ENCODE measurements at regions not wholly inside any gene's neighbourhood (a gene's known extent, or its start where the extent isn't known, plus 50 kb on each side); places are given as distances from the start of the nearest gene placed in this dataset.

- TF ChIP-seq, protein P1, sequence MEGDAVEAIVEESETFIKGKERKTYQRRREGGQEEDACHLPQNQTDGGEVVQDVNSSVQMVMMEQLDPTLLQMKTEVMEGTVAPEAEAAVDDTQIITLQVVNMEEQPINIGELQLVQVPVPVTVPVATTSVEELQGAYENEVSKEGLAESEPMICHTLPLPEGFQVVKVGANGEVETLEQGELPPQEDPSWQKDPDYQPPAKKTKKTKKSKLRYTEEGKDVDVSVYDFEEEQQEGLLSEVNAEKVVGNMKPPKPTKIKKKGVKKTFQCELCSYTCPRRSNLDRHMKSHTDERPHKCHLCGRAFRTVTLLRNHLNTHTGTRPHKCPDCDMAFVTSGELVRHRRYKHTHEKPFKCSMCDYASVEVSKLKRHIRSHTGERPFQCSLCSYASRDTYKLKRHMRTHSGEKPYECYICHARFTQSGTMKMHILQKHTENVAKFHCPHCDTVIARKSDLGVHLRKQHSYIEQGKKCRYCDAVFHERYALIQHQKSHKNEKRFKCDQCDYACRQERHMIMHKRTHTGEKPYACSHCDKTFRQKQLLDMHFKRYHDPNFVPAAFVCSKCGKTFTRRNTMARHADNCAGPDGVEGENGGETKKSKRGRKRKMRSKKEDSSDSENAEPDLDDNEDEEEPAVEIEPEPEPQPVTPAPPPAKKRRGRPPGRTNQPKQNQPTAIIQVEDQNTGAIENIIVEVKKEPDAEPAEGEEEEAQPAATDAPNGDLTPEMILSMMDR (IDR thresholded peaks at IDR 0.05; ENCODE audit: poor library complexity, severe bottlenecking) = no peak
- TF ChIP-seq POLR2AphosphoS5 (IDR thresholded peaks at IDR 0.05) (no peak), RAD21 (conservative IDR thresholded peaks at IDR 0.05) (no peak), EP300 (conservative IDR thresholded peaks at IDR 0.05; ENCODE audit: poor library complexity, severe bottlenecking) (no peak), REST (IDR thresholded peaks at IDR 0.05; ENCODE audit: borderline replicate concordance) (no peak), EZH2 (IDR thresholded peaks at IDR 0.05; ENCODE audit: borderline replicate concordance, insufficient read depth, low read length, poor library complexity, severe bottlenecking) (no peak)
These were observed 153.2 kb upstream of the PRICKLE1 start for GRCh38 chr12:42742716-42743115.
